ENCODE measurements at regions not wholly inside any gene's neighbourhood (a gene's known extent, or its start where the extent isn't known, plus 50 kb on each side); places are given as distances from the start of the nearest gene placed in this dataset.

DNA sequence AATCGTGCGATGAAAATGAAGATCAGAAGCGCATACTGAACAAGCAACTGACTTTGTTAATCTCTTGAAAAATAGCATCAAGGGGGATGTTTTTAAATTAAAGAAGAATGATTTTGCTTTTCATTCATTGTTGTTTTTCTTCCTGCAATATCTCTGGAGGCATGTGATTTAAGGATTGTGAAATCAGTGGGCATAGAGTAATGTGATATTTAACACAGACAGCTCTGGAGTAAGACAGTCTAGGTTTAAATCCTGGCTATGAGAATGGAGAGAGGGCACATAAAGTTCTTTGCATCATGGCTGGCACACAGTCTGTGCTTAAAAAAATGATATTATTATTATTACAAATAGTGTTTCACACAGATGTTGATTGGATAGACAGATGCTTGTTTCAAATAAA lies 243.1 kb upstream of the NBEA start:
- TF ChIP-seq, protein P1, sequence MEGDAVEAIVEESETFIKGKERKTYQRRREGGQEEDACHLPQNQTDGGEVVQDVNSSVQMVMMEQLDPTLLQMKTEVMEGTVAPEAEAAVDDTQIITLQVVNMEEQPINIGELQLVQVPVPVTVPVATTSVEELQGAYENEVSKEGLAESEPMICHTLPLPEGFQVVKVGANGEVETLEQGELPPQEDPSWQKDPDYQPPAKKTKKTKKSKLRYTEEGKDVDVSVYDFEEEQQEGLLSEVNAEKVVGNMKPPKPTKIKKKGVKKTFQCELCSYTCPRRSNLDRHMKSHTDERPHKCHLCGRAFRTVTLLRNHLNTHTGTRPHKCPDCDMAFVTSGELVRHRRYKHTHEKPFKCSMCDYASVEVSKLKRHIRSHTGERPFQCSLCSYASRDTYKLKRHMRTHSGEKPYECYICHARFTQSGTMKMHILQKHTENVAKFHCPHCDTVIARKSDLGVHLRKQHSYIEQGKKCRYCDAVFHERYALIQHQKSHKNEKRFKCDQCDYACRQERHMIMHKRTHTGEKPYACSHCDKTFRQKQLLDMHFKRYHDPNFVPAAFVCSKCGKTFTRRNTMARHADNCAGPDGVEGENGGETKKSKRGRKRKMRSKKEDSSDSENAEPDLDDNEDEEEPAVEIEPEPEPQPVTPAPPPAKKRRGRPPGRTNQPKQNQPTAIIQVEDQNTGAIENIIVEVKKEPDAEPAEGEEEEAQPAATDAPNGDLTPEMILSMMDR (IDR thresholded peaks at IDR 0.05): no peak
- no peak overlapping the region for H3K4me3 Mint-ChIP-seq (ENCODE audit: unreplicated experiment)
- H3K27me3 Mint-ChIP-seq (ENCODE audit: low read depth): no peaks in the 10 kb centered on the region
- H3K9me3 Mint-ChIP-seq (ENCODE audit: low read depth): no peaks in the 10 kb centered on the region
- H3K4me1 Mint-ChIP-seq (ENCODE audit: low read depth): peaks cover 9% of the 10 kb centered on the region
- H3K27ac Mint-ChIP-seq (ENCODE audit: unreplicated experiment): no peak overlapping the region
- no peaks in the 10 kb centered on the region for H3K36me3 Mint-ChIP-seq (ENCODE audit: low read depth)
- DNase-seq (ENCODE audit: low spot score): no peak

DNA sequence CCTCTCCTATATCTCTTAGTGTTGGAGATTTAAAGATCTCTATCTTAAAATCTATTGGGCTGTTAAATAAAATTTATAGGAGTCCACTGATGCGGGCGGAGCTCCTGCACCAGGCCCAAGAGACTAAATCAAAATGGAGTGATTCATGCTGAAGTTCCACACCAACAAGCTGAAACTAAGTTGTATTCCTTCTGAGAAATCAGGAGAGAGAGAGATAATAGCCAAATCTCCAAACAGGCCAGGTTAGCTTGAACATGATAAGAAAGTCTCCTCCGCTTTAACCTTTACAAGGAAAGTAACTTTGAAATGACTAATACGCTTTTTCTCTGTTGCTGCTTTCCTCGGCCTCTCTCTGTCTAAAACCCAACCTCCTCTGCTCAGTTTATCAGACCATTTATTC lies 241.9 kb upstream of the NBEA start:
- Mint-ChIP-seq H3K27me3 (ENCODE audit: low read depth) (no peaks in the 10 kb centered on the region), H3K9me3 (ENCODE audit: low read depth) (no peaks in the 10 kb centered on the region), H3K4me3 (ENCODE audit: unreplicated experiment) (no peak overlapping the region), H3K4me1 (ENCODE audit: low read depth) (peaks cover 9% of the 10 kb centered on the region), H3K36me3 (ENCODE audit: low read depth) (no peaks in the 10 kb centered on the region), H3K27ac (ENCODE audit: unreplicated experiment) (no peak overlapping the region)
- TF ChIP-seq, protein P1 (IDR thresholded peaks at IDR 0.05): no peak
- DNase-seq (ENCODE audit: low spot score): no peak

DNA sequence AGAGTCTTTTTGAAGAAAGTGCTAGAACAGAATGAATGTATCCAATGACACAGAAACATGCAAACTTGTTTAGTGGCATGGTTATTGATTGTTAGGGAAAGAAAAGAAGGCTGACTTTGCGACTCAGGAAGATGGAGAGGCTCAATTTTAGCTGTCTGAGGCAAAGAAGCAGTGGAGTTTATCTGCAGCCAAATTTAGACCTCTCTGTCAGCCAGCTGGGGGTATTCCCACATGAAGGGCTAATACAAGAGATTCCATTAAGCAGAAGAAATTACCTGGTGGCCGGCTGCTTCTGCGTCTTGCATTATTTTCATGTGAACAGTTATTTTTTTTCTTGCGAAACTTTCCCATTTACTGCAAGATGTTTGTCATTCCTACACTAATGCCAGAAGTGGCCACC lies 240.2 kb upstream of the NBEA start:
- TF ChIP-seq, protein P1 (IDR thresholded peaks at IDR 0.05): no peak

DNA sequence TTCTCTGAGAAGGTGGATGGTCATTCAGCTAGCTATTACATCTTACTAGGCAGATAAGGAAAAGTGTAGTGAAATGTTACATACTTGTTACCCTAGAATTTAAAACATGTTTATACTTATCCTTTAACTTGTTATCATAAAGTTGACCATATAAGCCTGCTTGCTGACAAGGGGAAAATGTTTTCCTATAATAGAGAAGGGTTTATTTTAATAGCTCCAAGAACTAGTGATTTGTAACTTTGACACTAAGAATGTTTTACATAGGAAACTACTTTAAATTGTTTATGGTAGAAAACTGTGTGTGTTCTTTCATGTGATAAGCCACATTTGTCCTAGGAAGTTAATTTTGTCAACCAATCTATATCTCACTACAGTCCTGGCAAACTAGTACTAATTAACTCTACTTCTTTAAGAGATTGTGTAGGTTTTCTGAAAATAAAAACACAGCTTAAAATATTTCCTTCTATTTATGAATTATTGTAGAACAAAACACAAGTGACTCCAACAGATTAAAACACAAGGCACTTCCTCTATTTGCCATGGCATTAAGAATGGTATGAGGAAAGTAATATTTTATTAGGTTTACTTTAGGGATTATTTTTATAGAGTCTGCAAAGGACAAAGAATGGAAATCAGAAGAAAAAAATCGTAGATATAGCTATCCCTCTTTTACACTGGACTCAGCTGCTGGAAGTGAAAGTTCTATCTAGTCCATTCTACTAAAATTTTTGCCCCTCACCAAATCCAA lies 233.3 kb upstream of the NBEA start:
- Mint-ChIP-seq H3K27ac (ENCODE audit: unreplicated experiment) (no peak overlapping the region), H3K4me3 (ENCODE audit: unreplicated experiment) (no peak overlapping the region), H3K36me3 (ENCODE audit: low read depth) (no peaks in the 10 kb centered on the region), H3K4me1 (ENCODE audit: low read depth) (no peaks in the 10 kb centered on the region), H3K27me3 (ENCODE audit: low read depth) (no peaks in the 10 kb centered on the region), H3K9me3 (ENCODE audit: low read depth) (peaks cover 9% of the 10 kb centered on the region)
- DNase-seq (ENCODE audit: low spot score): no peak
- TF ChIP-seq, protein P1 (IDR thresholded peaks at IDR 0.05): no peak

More for the DNA sequence above, 240.2 kb upstream of the NBEA start:
- Mint-ChIP-seq H3K4me1 (ENCODE audit: low read depth) (peaks cover 9% of the 10 kb centered on the region), H3K27ac (ENCODE audit: unreplicated experiment) (no peak overlapping the region), H3K27me3 (ENCODE audit: low read depth) (no peaks in the 10 kb centered on the region), H3K4me3 (ENCODE audit: unreplicated experiment) (no peak overlapping the region), H3K9me3 (ENCODE audit: low read depth) (no peaks in the 10 kb centered on the region), H3K36me3 (ENCODE audit: low read depth) (no peaks in the 10 kb centered on the region)
- DNase-seq (ENCODE audit: low spot score): no peak

DNA sequence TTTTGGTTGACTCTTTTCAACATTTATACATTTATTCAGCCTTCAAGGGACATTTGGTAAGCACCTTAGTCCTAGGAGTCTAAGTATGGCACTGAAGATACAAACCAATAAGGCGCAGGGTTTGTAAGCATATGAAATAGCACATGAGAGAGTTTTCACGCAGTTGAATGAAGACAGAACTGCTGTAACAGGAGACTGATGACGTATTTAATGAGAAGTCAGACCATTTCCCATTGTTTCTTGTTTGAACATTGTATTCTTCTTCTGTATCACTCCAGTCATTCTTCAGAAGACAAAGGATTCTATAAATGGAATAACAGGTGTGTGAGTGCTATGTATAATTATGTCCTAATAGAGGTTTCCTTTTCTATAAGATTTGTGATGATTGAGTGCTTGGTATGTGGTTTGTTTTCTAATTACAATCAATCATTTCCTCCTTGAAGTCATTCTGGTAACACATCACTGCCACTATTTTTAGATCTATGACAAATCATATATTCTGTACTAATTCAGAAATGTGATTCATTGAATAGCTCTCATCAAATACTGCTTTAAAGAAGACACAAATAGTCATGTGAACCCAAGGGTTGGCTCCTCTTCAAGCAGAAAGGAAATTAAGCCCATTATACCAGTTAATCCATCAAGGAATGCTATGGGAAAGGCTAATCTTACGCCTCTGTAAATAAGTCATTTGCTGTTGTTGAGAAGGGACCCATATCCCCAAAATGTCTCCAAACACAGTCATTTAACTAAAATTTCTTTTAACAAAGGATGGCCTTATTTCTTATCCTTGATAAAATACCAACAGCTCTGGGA lies 222.8 kb upstream of the NBEA start:
- TF ChIP-seq, protein P1 (IDR thresholded peaks at IDR 0.05): no peak
- no peak for DNase-seq (ENCODE audit: low spot score)
- H3K27ac Mint-ChIP-seq (ENCODE audit: unreplicated experiment): no peak overlapping the region
- H3K4me3 Mint-ChIP-seq (ENCODE audit: unreplicated experiment): no peak overlapping the region
- H3K4me1 Mint-ChIP-seq (ENCODE audit: low read depth): no peaks in the 10 kb centered on the region
- no peaks in the 10 kb centered on the region for H3K27me3 Mint-ChIP-seq (ENCODE audit: low read depth)
- H3K9me3 Mint-ChIP-seq (ENCODE audit: low read depth): no peaks in the 10 kb centered on the region
- no peaks in the 10 kb centered on the region for H3K36me3 Mint-ChIP-seq (ENCODE audit: low read depth)
